RPMI8226 (cell line): ENCODE measurements at regions not wholly inside any gene's neighbourhood (a gene's known extent, or its start where the extent isn't known, plus 50 kb on each side); places are given as distances from the start of the nearest gene placed in this dataset.
"Not testable (repeated sequence)": the region's sequence is repeated elsewhere in the genome, so short reads cannot be mapped to it uniquely, and the experiment has no call there.

Experiments used
- DNase-seq: peaks from one replicate; pipeline ENCODE4 v3.0.0-alpha.2; 2015

DNA sequence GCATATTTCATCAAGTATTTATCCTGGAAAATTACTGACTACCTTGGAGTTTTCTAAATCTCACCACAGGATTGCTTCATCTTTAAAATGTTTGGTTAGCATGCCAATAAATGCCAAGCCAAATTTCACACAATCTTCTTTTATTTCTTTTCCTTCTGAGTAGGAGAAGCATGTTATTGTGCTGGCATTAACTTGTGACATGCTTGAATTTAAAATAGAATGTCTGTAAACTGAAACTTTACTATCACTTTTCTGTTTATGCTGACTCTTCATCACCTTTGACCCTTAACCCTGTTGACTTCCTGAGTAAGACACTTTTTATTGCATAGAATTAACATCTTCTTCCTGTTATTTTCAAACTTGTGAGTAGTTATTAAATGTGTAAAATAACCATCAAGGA is 56.2 kb upstream of the LRRTM4 start:
- no peak for DNase-seq

DNA sequence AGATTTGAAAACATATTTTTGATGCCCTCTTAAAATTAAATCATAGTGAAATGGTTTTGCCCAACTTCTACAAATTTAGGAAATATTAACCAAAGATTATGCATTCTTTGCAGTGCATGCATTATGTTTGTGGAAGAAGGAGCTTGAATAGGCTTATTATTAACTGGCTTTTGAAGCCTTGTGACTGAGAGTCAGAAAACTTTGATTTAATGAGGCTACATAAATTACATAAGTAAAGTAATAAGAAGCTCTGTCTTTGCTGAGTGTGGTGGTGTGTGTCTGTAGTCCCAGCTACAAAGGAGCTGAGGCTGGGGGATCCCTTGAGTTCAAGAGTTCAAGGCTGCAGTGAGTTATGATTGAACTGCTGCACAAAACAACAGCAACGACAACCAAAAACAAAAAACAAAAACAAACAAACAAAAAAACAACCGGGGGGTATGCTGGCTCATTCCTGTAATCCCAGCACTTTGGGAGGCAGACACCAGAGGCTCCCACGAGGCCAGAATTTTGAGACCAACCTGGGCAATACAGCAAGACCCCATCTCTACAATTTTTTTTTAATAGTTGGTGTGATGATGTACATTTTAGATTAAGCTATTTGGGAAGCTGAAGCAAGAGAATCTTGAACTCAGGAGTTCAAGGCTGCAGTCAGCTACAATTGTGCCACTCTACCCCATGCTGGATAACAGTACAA is 57.0 kb upstream of the LRRTM4 start:
- DNase-seq, result no peak

DNA sequence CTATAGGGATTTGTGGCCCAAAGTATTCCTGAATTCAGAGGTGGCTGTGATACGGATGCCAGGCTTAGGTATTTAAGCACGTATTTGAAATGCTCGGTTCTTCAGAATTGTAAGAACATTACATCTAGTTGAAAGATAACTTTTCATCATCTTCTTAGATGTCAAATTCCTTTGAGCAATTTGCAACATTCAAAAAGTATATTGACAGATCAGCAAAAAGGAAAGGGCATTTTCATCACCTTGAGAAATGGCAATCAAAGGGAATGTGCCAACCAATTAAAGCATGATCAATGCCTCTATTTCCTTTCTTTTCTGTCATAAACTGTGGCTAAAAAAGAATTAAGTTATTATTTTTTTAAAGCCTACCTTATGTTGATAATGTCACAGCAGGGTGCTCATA is 66.3 kb upstream of the LRRTM4 start:
- no peak for DNase-seq

DNA sequence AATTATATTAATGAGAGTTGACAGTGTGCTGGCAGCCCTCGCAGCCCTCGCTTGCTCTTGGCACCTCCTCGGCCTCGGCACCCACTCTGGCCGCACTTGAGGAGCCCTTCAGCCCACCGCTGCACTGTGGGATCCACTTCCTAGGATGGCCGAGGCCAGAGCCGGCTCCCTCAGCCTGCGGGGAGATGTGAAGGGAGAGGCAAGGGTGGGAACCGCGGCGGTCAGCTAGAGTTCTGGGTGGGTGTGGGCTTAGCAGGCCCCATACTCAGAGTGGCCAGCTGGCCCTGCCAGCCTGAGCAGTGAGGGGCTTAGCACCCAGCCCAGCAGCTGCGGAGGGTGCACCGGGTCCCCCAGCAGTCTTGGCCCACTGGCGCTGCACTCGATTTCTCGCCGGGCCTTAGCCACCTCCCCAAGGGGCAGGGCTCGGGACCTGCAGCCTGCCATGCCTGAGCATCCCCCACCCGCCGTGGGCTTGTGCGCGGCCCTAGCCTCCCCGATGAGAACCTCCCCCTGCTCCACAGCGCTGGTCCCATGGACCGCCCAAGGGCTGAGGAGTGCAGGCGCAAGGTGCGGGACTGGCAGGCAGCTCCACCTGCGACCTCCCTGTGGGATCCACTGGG is 68.2 kb upstream of the LRRTM4 start:
- no peak for DNase-seq

DNA sequence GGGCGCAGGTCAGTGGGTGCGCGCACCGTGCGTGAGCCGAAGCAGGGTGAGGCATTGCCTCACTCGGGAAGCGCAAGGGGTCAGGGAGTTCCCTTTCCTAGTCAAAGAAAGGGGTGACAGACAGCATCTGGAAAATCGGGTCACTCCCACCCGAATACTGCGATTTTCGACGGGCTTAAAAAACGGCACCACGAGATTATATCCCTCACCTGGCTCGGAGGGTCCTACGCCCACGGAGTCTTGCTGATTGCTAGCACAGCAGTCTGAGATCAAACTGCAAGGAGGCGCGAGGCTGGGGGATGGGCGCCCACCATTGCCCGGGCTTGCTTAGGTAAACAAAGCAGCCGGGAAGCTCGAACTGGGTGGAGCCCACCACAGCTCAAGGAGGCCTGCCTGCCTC is 70.8 kb upstream of the LRRTM4 start:
- not testable (repeated sequence) for DNase-seq

DNA sequence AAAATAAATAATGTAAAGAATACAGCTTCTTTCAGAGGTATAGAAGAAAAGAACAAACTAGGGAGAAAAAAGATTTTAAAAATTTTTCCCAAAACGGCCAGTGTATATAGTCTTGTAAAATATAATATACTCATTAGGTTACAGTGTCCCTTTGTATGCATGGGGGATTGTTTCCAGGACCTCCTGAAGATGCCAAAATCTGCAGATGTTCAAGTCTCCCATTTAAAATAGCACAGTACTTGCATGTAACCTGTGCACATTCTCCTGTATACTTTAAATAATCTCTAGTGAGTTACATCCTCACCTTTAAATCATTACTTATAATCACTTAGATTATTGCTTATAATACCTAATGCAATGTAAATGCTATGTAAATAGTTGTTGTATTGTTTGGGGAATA is 80.6 kb upstream of the LRRTM4 start:
- DNase-seq, result no peak

DNA sequence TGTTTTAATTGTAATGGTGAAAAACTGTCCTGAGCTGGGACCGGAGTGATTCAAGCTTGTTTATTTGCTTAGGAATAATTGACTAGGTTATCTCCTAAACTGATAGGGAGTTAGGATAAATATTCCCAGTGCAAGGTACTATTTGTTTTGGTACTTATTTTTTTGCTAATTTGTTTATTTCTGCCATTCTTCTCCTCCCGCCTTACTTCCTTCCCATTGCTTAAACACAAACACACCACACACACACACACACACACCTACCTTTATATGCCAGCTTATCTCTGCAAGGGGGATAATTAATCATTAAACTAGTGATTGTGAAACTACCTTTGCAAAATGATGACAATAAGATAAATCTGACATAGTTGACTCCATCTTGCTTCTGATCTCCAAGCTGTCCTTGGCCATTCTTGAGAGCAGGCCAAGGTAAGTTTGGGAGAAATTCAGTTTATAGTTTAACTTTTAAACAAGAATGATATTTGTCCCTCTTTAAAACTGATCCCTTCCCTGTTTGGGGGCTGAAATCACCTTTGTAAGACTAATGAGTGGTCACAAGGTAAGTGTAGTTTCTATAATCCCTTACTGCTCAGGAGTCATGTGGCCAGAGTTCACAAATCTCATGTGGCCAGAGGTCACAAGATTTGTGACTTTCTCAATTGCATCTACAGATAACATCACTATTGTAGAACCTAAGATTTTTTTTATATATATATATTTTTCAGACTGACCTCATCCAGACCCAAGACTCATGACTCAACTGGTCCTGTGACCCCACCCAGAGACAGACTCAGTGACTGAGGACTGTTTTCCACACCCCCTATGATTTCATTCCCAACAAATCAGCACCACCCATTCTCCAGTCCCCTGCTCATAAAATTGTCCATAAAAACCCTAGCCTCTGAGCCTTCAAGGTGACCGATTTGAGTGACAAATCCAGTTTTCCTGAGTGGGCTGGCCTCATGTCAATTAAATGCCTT is 83.1 kb upstream of the LRRTM4 start:
- DNase-seq, result no peak

DNA sequence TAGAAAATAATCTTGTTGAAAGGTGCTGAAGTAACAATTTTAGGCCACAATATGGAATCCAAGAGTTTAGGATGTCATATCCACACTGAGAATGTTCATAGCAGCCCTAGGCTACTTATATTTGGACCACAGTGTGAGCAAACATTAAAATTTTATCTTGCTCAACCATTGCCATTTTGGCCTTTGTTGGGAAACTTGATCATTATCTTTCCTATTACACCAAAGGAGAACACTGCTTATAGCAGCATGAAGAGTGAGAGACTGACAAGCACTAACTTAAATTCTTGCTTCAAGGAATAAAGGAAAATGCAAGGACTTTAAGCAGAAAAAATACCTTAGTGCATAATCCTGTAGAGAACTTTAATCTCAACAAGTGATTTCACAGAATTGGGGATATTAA is 86.3 kb upstream of the LRRTM4 start:
- no peak for DNase-seq

DNA sequence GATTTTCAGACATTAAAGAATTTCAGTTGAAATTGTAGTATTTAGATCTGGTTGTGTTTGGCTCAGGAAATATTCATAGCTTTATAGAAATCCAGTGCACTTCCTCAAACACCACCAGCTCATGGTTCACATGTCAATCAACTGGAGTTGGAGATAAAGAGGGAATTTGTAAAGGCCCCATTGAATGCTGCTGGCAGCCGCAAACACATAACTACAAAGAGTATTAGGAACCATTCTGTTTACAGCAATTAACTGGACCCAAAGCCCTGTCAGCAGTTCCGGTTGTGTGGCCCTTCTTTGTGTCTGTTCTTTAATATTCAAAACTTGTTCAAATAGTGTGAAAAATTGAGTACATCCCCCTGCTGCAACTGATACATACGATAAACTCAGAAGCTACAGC is 107.4 kb upstream of the LRRTM4 start:
- no peak for DNase-seq

DNA sequence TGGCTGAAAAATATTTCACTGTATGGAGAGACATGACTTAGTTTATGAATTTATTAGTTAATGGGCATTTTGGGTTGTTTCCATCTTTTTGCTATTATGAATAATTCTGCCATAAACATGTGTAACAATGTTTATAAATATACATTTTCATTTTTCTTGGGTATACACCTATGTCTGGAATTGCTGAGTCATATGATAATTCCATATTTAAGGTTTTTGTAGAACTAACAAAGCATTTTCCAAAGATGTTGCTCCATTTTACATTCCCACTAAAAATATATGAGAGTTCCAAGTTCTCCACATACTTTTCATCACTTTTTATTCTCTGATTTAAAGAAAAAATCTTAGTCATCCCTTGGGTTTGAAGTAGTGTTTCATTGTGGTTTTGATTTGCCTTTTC is 108.8 kb upstream of the LRRTM4 start:
- no peak for DNase-seq

DNA sequence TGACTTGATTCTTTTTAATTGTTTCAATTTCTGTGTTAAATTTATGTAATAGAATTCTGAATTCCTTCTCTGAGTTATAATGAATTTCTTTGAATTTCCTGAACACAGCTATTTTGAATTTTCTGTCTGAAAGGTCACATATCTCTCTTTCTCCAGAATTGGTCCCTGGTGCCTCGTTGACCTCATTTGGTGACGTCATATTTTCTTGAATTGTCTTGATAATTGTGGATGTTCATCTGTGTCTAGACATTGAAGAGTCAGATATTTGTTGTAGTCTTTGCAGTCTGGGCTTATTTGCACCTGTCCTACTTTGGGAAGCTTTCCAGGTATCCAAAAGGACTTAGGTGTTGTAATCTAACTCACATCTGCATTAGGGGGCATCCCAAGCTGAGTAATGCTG is 111.4 kb upstream of the LRRTM4 start:
- DNase-seq, result no peak

DNA sequence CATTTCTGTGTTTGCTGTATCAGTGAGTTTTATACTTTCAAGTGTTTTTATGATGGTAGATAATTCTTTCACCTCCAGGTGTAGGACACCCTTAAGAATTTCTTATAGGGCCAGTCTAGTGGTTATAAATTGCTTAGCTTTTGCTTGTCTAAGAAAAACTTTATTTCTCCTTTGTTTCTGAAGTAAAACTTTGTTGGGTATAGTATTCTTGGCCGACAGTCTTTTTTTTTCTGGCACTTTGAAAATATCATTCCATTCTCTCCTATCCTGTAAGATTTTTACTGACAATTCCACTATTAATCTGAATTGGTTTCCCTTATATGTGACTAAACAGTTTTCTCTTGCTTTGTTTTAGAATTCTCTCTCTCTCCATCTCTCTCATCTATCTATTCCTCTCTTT is 118.7 kb upstream of the LRRTM4 start:
- no peak for DNase-seq

GRCh38 chr2:77642339-77642738 is 120.2 kb upstream of the LRRTM4 start:
- DNase-seq, result no peak

GRCh38 chr2:77649856-77650255 is 127.7 kb upstream of the LRRTM4 start:
- no peak for DNase-seq

- DNase-seq, result no peak
These were observed 130.3 kb upstream of the LRRTM4 start for GRCh38 chr2:77652499-77652898.

DNA sequence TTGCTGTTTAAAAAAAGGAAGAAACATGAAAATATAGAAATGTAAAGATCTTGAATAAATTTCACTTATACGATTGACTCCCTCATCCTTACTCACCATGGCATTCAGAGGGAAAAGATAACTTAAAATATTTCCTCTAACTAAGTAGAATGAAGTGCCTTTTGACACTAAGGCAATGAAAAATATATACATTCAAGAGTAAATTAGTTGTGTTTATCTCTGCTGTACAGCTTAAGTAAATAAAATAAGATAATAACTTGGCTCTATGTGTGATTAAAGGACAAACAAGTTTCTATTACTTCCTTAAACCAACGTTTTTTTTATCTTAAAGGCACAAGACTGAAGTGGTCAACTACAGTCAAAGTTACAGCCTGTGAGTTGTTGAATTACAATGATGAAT is 142.3 kb upstream of the LRRTM4 start:
- DNase-seq, result no peak

DNA sequence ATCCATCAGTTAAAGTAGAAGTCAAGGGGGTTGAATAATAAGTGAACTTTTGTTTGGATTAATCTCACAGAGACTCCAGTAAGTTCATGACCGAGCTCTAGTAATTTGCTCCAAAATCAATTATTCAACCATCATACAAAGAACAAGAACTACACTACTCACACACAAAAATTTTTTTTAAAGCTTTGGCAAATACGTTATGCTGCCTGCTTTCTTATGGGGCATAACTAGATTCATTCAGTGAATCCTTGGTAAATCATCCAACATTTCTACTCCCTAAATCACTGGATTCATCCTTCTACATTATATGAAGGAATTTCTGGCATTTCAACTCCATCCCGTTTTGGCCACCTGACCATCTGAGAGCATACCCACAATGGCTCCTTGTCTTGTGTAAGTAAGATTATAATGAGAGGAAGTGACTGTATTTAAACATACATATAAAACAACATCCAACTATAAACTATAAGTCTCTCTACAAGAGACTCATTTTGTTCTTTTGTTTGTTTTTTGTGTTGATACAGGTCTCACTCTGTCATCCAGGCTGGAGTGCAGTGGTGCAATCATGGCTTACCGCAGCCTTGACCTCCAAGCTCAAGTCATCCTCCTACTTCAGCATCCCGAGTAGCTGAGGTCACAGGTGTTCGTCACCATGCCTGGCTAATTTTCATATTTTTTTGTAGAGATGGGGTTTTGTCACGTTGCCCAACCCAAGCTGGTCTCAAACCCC is 144.2 kb upstream of the LRRTM4 start:
- DNase-seq, result no peak

GRCh38 chr2:77684543-77685319 is 162.6 kb upstream of the LRRTM4 start:
- DNase-seq, result not testable (repeated sequence)

- no peak for DNase-seq
These were observed 190.4 kb upstream of the LRRTM4 start for GRCh38 chr2:77712601-77713000.

DNA sequence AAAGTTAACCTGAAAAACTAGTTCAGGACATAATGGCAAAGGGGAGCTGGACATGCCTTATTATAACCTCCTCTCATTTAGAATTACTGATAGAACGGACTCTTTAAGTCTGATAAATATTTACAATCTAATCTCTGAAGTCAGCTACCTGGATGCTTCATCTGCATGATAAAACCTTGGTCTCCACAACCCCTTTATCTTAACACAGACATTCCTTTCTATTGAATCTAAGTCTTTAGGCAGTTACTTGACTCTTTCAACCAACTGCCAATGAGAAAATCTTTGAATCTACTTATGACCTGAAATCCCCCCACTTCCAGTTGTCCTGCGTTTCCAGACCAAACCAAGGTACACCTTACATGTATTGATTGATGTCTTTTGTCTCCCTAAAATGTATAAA is 191.2 kb upstream of the LRRTM4 start:
- DNase-seq, result no peak

DNA sequence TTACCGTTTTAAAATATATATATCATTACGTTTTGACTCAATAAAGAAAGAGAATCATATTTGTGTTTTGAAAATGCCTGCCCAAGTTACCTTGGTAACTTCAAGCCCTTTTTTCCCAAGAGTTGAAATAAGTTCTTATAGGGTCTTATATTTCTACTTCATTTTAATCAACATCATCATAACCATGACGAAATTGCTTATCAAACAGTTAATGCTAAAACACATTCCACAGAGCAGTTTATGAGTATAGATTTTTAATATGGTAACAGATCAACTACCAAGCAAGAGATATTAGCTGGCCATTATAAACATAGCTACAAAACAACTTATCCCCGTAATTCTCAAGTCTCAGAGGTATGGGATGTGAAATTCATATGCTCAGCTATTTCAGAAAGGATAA is 197.9 kb upstream of the LRRTM4 start:
- DNase-seq, result no peak

GRCh38 chr2:77721593-77721992 is 199.4 kb upstream of the LRRTM4 start:
- DNase-seq, result no peak
